GM21737 (cell line): ENCODE measurements at regions not wholly inside any gene's neighbourhood (a gene's known extent, or its start where the extent isn't known, plus 50 kb on each side); places are given as distances from the start of the nearest gene placed in this dataset.
"Not testable (repeated sequence)": the region's sequence is repeated elsewhere in the genome, so short reads cannot be mapped to it uniquely, and the experiment has no call there.

Experiments
- ATAC-seq: cut with Tn5 transposase; IDR thresholded peaks from one replicate; pipeline ENCODE4 v1.9.1; 2021; ENCODE audit warnings: mild to moderate bottlenecking, moderate library complexity; ENCODE audit not compliant: unreplicated experiment

- ATAC-seq: no peak
Observed at GRCh38 chrX:1062351-1062750, 150.1 kb downstream of the CRLF2 start.

GRCh38 chrX:1060562-1060960 is 151.9 kb downstream of the CRLF2 start:
- ATAC-seq: no peak

- ATAC-seq: no peak
Observed at GRCh38 chrX:1059576-1060561, 152.6 kb downstream of the CRLF2 start.

GRCh38 chrX:1053600-1053999 is 158.8 kb downstream of the CRLF2 start:
- ATAC-seq: not testable (repeated sequence)

- no peak for ATAC-seq
Observed at GRCh38 chrX:1053072-1053471, 159.4 kb downstream of the CRLF2 start.

- no peak for ATAC-seq
Observed at GRCh38 chrX:1052021-1052420, 160.4 kb downstream of the CRLF2 start.

- ATAC-seq: no peak
Observed at GRCh38 chrX:1051421-1051820, 161.0 kb downstream of the CRLF2 start.

GRCh38 chrX:1045680-1046314 is 166.7 kb downstream of the CRLF2 start:
- ATAC-seq: no peak

- no peak for ATAC-seq
Observed at GRCh38 chrX:1041091-1041490, 171.4 kb downstream of the CRLF2 start.

- not testable (repeated sequence) for ATAC-seq
Observed at GRCh38 chrX:1035931-1036330, 176.5 kb downstream of the CRLF2 start.

GRCh38 chrX:1035206-1035605 is 177.2 kb downstream of the CRLF2 start:
- ATAC-seq: no peak

GRCh38 chrX:1034717-1035116 is 177.7 kb downstream of the CRLF2 start:
- no peak for ATAC-seq

GRCh38 chrX:1031521-1032430 is 180.7 kb downstream of the CRLF2 start:
- ATAC-seq: no peak

- ATAC-seq: no peak
Observed at GRCh38 chrX:1029494-1029893, 183.0 kb downstream of the CRLF2 start.

- no peak for ATAC-seq
Observed at GRCh38 chrX:1027680-1028079, 184.8 kb downstream of the CRLF2 start.

GRCh38 chrX:1027133-1027532 is 185.3 kb downstream of the CRLF2 start:
- ATAC-seq: no peak

- peak; percentile 59 for ATAC-seq
Observed at GRCh38 chrX:1026263-1027015, 186.0 kb downstream of the CRLF2 start.

- no peak for ATAC-seq
Observed at GRCh38 chrX:1025413-1025812, 187.0 kb downstream of the CRLF2 start.

GRCh38 chrX:1023676-1024075 is 188.8 kb downstream of the CRLF2 start:
- no peak for ATAC-seq

- ATAC-seq: not testable (repeated sequence)
Observed at GRCh38 chrX:1021314-1021993, 191.0 kb downstream of the CRLF2 start.
